Keratinocyte (primary cell): ENCODE measurements at regions not wholly inside any gene's neighbourhood (a gene's known extent, or its start where the extent isn't known, plus 50 kb on each side); places are given as distances from the start of the nearest gene placed in this dataset.

Experiments used
- DNase-seq: peaks from one replicate; pipeline ENCODE4 v3.0.0-alpha.2; 2011; ENCODE audit warnings: low read depth, missing footprints, low spot score
- FAIRE-seq: peaks from 2 replicates; lab custom pipeline; 2011; peaks lifted over from hg19 to GRCh38; lab: Jason Lieb, UNC
- H2AFZ ChIP-seq: 2 replicates; pipeline ENCODE4 v1.6.0; 2012; ENCODE audit warnings: low read length, control low read depth, inconsistent platforms; ENCODE audit not compliant: control insufficient read depth
- H3K27ac ChIP-seq: 2 replicates; pipeline ENCODE4 v1.5.1; 2011; ENCODE audit warnings: low read length; ENCODE audit not compliant: control insufficient read depth, insufficient read depth
- H3K27me3 ChIP-seq: 3 replicates; pipeline ENCODE4 v1.6.0; 2011; ENCODE audit warnings: low read length; ENCODE audit not compliant: control insufficient read depth, insufficient read depth; ENCODE audit errors: extremely low read depth
- H3K36me3 ChIP-seq, 2 experiments: 2 replicates in 1 of 2; 3 replicates in 1 of 2; pipeline ENCODE4 v1.5.1; 2011; ENCODE audit warnings: low read length in 2 of 2, mild to moderate bottlenecking in 1 of 2; ENCODE audit not compliant: control insufficient read depth in 2 of 2, insufficient read depth in 2 of 2; ENCODE audit errors: extremely low read depth in 1 of 2
- H3K4me1 ChIP-seq: 3 replicates; pipeline ENCODE4 v1.5.1; 2011; ENCODE audit warnings: low read length; ENCODE audit not compliant: control insufficient read depth, insufficient read depth; ENCODE audit errors: extremely low read depth
- H3K4me2 ChIP-seq: 3 replicates; pipeline ENCODE4 v1.6.0; 2011; ENCODE audit warnings: low read depth, low read length; ENCODE audit not compliant: control insufficient read depth, insufficient read depth; ENCODE audit errors: extremely low read depth
- H3K4me3 ChIP-seq, 3 experiments: fragments of 200-600 bp in 1 of 3; sonication (generic) in 1 of 3; 2 replicates in 2 of 3; 3 replicates in 1 of 3; pipeline ENCODE4 v1.5.1; 2011 to 2016; ENCODE audit warnings: low read length in 3 of 3, mild to moderate bottlenecking in 3 of 3, control low read depth in 2 of 3, inconsistent platforms in 1 of 3, low read depth in 1 of 3, mixed read lengths in 1 of 3, mixed run types in 1 of 3, moderate library complexity in 1 of 3; ENCODE audit not compliant: control insufficient read depth in 2 of 3, insufficient read depth in 2 of 3; ENCODE audit errors: extremely low read depth in 1 of 3
- H3K79me2 ChIP-seq: 2 replicates; pipeline ENCODE4 v1.6.0; 2012; ENCODE audit warnings: low read length; ENCODE audit not compliant: control insufficient read depth, insufficient read depth
- H3K9ac ChIP-seq: 3 replicates; pipeline ENCODE4 v1.6.0; 2011; ENCODE audit warnings: low read length; ENCODE audit not compliant: control insufficient read depth, insufficient read depth; ENCODE audit errors: extremely low read depth
- H3K9me1 ChIP-seq: 3 replicates; pipeline ENCODE4 v1.6.0; 2011; ENCODE audit warnings: low read length; ENCODE audit not compliant: control insufficient read depth, insufficient read depth; ENCODE audit errors: extremely low read depth
- H3K9me3 ChIP-seq: 2 replicates; pipeline ENCODE4 v1.5.1; 2012; ENCODE audit warnings: low read depth, low read length; ENCODE audit not compliant: control insufficient read depth
- H4K20me1 ChIP-seq: 3 replicates; pipeline ENCODE4 v1.6.0; 2011; ENCODE audit warnings: low read length; ENCODE audit not compliant: control insufficient read depth, insufficient read depth; ENCODE audit errors: extremely low read depth
- EZH2 ChIP-seq: IDR thresholded peaks from one replicate; pipeline ENCODE4 v1.6.1; 2012; ENCODE audit warnings: inconsistent platforms, mild to moderate bottlenecking, low read length, moderate library complexity
- dilution Hi-C: fragments of 300-500 bp; cut with MboI; formaldehyde crosslinking; loops from one replicate; pipeline ENCODE4 v1.7.0; 2020; ENCODE audit warnings: low sequenced_read_pairs; ENCODE audit not compliant: extremely low pct_ligation_motif_present
- TF ChIP-seq, protein P1 (sequence below), 3 experiments: IDR thresholded peaks in 1 of 3; conservative IDR thresholded peaks in 1 of 3; optimal IDR thresholded peaks in 1 of 3; 2 replicates in 2 of 3; 3 replicates in 1 of 3; pipeline versions ENCODE3 to v1.5.1; 2011; ENCODE audit warnings: low read length in 3 of 3, mild to moderate bottlenecking in 3 of 3, moderate library complexity in 2 of 3, control low read depth in 1 of 3, inconsistent platforms in 1 of 3; ENCODE audit not compliant: insufficient read depth in 2 of 3; ENCODE audit errors: extremely low read depth in 1 of 3

- Histone ChIP-seq H2AFZ (no peak overlapping the region), H4K20me1 (no peaks in the 10 kb centered on the region), H3K9me3 (no peaks in the 10 kb centered on the region), H3K4me2 (no peak overlapping the region), H3K9me1 (no peaks in the 10 kb centered on the region), H3K27me3 (no peaks in the 10 kb centered on the region), H3K4me3 (no peak overlapping the region), H3K4me1 (no peaks in the 10 kb centered on the region), H3K79me2 (no peaks in the 10 kb centered on the region), H3K9ac (no peak overlapping the region), H3K27ac (no peak overlapping the region), H3K36me3 (no peaks in the 10 kb centered on the region)
- TF ChIP-seq EZH2: no peak
- TF ChIP-seq, protein P1, sequence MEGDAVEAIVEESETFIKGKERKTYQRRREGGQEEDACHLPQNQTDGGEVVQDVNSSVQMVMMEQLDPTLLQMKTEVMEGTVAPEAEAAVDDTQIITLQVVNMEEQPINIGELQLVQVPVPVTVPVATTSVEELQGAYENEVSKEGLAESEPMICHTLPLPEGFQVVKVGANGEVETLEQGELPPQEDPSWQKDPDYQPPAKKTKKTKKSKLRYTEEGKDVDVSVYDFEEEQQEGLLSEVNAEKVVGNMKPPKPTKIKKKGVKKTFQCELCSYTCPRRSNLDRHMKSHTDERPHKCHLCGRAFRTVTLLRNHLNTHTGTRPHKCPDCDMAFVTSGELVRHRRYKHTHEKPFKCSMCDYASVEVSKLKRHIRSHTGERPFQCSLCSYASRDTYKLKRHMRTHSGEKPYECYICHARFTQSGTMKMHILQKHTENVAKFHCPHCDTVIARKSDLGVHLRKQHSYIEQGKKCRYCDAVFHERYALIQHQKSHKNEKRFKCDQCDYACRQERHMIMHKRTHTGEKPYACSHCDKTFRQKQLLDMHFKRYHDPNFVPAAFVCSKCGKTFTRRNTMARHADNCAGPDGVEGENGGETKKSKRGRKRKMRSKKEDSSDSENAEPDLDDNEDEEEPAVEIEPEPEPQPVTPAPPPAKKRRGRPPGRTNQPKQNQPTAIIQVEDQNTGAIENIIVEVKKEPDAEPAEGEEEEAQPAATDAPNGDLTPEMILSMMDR (optimal IDR thresholded peaks at IDR 0.05 in 1 of 3, IDR thresholded peaks at IDR 0.05 in 1 of 3, conservative IDR thresholded peaks at IDR 0.05 in 1 of 3; ENCODE audit: extremely low read depth in 1 of 3, insufficient read depth in 2 of 3, low read length in 3 of 3): no peak
- dilution Hi-C loops: no loop called here
- DNase-seq (no peak), FAIRE-seq (no peak)
These were observed 368.1 kb downstream of the ZFHX3 start for GRCh38 chr16:72679856-72680255.

DNA sequence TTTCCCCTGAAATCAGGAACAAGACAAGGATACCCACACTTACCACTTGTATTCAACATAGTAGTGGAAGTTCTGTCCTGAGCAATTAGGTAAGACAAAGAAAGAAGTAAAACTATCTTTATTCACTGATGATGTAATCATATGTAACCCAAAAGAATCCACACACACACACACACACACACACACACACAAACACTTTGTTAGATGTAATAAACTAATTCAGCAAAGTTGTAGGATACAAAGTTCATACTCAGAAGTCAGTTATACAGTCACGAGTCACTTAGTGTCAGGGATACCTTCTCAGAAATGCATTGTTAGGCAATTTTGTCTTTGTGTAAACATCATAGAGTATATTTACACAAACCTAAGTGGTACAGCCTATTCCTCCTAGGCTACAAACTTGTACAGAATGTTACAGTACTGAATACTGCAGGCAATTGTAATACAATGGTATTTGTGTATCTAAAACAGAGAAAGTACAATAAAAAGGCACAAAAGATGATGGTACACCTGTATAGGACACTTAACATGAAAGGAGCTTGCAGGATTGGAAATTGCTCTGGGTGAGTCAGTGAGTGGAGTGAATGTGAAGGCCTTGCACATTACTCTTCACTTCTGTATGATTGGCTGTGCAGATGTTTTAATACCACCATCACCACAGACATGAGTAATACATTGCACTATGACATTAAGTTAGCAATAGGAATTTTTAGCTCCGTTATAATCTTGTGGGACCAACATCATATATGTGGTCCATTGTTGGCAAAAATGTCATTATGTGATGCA is 370.1 kb downstream of the ZFHX3 start:
- Histone ChIP-seq H3K4me2 (no peak overlapping the region), H3K4me1 (no peaks in the 10 kb centered on the region), H3K36me3 (no peaks in the 10 kb centered on the region), H3K9me1 (no peaks in the 10 kb centered on the region), H3K9me3 (no peaks in the 10 kb centered on the region), H3K27ac (no peak overlapping the region), H3K4me3 (no peak overlapping the region), H3K27me3 (no peaks in the 10 kb centered on the region), H2AFZ (no peak overlapping the region), H4K20me1 (no peaks in the 10 kb centered on the region), H3K79me2 (no peaks in the 10 kb centered on the region), H3K9ac (no peak overlapping the region)
- TF ChIP-seq EZH2: no peak
- TF ChIP-seq, protein P1 (optimal IDR thresholded peaks at IDR 0.05 in 1 of 3, IDR thresholded peaks at IDR 0.05 in 1 of 3, conservative IDR thresholded peaks at IDR 0.05 in 1 of 3; ENCODE audit: extremely low read depth in 1 of 3, insufficient read depth in 2 of 3, low read length in 3 of 3): no peak
- FAIRE-seq (no peak), DNase-seq (no peak)
- dilution Hi-C loops: no loop called here
